GM19324 (cell line): ENCODE measurements at regions not wholly inside any gene's neighbourhood (a gene's known extent, or its start where the extent isn't known, plus 50 kb on each side); places are given as distances from the start of the nearest gene placed in this dataset.

Experiments used
- ATAC-seq: cut with Tn5 transposase; IDR thresholded peaks from one replicate; pipeline ENCODE4 v1.9.1; 2021; ENCODE audit warnings: mild to moderate bottlenecking, moderate library complexity; ENCODE audit not compliant: unreplicated experiment, low FRiP score

DNA sequence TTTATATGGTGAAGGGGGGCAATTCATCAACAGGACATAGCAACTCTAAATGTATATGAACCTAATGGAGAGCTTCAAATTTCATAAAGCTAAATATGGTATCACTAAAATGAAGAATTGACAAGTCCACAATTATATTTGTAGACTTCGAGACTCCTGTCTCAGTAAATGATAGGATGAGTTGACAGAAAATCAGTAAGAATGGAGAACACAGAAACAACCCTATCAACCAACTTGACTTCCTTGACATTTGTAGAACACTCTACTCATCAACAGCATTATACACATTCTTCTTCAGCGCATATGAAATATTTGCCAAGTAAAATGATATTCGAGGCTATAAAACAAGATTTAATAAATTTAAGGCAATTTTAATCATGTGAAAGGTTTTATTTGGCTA is 322.9 kb upstream of the MAF start:
- ATAC-seq = no peak

DNA sequence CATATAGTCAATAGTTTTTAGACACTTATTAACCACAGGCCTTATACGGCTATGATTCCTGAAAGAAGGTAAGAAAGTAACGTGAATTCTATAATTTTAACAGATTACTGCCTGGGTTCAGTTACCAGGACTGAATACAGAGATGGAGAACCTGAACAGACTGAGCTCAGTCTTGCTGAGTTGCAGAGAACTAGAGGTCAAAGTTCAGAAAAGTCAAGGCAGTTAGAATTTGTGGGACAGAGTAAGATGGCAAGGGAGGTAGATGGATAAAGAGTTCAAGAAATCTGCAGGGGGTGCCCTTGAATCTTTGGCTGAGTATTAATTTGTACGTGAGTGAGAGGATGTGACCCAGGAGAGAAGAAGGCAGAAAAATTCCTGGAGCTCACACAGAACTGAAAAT is 320.1 kb upstream of the MAF start:
- ATAC-seq = no peak

DNA sequence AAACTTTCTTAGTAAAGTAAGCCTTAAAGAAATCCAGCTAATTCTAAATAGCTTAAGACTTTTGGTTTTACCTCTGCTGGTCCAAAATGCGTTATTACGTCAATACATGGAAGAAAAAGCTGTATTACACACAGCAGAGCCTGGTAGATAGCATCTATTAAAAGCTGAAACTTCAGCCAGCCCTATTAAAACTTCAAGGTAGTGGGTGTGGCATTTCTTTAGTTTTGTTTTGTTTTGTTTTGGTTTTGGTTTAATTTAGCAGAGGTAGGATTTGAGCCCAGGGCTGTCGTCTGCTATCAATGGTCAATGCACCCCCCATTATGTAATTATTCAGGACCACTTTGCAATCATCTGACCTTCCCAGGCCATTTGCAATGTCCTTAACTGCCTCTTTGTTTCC is 318.4 kb upstream of the MAF start:
- ATAC-seq = no peak

DNA sequence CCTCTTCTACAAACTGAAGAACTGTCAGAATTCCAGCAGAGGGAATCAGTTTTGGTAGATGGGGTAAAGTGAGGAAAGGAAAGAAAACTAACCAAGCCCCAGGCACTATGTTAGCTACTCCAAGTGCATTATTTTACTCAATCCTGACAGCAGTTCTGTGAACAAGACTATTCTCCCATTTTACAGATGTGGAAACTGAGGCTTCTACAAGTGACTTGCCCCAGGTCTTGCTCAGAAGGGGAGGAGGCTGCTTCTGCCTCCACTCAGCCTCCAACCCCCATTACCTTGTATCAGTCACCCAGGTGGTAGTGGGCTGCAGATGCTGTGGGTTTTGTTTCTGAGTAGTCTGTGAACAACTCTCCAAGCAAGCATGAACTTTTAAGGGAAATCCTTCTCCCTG is 315.2 kb upstream of the MAF start:
- no peak for ATAC-seq

DNA sequence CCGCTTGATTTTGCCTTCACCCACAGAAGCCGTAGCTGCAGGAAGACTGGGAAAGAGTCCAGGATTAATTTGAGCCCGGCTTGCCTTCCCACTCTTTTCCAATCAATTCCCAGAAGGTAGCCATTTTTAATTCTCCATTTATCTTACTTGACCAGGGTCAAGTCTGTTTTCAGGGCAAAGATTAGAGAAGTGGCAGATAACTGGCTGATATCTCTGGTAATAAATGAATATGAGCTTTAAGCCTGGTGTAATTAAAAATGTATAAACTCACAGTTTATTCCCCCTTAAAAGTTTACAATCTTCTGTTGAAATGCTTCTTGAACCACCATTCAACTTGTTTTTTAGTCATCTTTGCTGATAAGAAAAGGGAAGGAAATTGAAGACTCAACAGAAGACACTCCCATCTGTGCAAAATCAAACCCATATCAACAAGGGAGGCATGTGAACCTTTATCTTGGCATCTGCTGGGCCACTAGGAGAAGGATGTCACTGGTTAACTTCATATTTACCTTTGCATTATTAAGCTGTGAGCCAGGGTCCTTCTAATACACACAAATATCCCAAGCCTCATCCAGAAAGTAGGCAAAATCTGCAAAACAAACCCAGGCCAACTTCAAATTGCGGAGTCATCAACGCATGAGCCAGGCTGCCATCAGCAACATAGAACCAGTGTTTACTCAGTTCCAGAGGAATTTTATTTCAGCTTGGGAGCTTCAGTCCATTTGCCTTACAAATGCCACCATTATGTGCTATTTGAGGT is 314.6 kb upstream of the MAF start:
- no peak for ATAC-seq

DNA sequence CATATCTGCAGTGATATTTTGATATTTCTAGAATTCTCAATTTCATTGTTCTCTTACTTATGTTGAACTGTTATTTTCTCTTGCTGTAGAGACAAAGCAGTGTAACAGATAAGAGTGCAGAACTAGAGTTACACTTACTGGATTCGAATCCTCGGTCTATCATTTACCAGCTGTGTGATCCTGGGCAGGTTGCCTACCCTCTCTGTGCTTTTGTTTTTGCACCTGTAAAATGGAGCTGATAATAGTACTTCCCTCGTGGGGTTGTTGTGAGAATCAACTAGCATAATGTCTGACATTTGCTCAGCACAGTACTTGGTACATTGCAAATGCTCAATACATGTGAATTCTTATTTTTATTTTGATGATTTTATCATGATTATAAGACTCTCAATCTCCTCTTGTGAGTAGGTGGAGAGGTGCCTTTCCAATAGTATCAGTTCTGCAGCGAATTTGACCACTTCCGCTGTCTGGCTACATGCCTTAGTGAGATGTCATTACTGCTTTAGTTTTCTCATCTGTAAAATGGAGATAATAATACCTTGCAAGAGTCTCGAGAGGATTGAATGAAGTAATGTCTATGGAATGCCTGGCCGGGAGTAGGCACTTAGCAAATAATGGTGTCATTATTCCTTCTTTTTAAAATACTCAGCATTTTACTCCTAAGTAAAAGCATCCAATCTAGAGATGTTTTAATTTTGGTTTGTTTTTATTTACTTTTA is 312.2 kb upstream of the MAF start:
- no peak for ATAC-seq

DNA sequence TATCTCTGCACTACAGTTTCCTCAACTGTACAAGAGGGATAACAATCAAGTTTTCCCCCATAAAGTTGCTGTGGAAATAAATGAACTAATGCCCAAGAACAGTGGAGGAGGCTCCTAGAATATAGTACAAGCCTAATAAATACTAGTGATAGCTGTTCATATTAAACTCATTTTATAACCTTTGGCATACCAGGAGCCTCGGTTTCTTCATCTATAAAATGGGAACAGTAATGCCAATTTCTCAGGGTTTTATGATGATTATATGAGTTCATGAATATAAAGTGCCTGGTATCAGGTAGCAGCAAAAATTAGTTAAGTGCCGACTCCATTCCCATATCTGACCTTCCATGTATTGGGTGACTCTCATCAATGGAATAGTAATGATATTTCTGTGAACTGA is 311.1 kb upstream of the MAF start:
- no peak for ATAC-seq

DNA sequence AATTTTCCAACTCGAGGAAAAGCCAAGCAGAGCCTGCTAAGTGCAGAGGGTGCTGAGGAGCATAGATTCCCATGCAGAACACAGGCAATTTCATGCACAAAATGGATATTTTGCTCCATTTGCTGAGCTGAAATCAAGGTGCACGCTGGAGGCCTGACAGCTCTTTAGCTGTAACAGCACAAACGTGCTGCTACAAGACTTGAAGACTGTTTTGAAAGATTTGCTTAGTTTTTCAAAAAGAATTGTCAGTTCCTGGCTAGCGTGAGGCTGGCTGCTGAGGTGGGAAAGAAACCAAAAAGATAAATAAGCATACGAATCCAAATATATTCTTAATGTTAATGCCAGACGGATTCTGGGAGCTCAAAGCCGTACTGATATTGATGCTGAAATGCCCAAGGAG is 309.0 kb upstream of the MAF start:
- no peak for ATAC-seq

DNA sequence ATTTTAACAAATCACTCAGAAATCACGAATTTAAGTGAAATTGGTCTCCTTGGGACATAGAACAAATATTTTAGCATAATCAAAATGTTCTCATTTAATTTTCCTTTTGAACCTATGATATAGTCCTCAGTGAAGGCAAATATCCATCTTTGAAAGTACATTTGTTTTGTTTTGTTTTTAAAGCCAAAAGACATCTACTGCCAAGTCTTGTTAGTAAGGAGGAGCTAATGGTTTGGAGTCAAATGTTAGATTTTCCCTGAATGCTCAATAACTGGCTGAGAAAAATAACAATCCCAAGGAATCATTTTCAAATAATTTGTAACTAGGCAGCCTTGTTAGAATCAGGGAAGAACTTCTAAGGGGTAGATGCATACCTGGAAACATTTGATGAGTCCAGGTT is 302.9 kb upstream of the MAF start:
- ATAC-seq = no peak

DNA sequence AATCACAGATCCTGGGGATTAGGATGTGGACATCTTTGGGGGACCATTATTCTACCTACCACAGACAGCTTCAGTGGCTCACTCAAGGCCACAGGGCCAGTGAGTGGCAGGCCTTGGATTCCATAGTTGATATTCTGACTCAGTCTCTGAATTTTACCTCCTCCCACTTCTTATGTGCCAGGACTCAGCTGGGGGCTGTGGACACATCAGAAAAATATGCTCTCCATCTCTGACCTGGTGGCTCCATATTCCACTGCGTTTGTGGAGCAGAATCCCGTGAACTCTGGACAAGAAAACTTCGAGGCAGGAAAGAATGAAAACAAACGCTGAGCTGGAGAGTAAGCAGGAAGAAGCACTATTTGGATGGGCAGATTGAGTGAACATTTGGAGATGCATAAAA is 301.8 kb upstream of the MAF start:
- no peak for ATAC-seq

DNA sequence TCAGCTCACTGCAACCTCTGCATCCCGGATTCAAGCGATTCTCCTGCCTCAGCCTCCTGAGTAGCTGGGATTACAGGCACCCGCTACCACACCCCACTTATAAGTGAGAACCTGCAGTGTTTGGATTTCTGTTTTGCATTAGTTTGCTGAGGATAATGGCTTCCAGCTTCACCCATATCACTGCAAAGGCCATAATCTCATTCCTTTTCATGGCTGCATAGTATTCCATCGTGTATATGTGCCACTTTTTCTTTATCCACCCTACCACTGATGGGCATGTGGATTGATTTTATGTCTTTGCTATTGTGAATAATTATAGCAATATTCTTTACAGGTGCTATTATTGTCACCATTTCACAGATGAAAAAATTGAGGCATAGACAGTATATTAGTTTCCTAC is 301.0 kb upstream of the MAF start:
- ATAC-seq = no peak

DNA sequence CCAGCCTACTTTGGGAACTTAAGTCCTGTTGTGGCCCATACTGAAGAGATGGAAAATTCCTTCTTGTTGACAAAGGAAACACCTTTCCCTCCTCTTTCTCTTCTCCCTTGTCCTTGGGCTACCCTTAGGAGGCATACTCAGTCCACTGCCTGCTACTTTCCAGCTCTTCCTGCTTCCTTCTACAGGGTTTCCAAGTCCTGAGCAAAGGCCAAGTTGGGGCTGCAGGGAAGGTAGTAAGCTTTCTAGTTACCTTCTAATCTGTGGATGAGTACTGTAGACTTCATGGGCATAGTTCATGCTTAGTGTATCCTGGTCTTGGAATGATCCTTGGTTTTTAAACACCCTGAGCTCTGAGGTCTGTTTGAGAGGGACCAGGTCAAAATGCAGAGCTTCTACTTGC is 299.2 kb upstream of the MAF start:
- ATAC-seq = no peak

DNA sequence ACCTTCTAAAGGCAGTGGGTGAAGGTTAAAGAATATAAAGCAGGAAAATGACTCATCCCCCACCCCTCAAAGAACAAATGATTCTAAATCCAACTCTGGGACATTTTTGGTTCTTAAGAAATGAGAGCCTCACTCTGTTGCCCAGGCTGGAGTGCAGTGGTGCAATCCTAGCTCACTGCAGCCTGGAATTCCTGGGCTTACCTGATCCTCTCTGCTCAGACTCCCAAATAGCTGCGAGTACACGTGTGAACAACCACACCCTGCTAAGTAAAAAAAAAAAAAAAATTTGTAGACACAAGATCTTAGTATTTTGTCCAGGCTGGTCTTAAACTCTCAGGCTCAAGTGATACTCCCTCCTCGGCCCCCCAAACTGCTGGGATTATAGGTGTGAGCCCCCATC is 298.8 kb upstream of the MAF start:
- ATAC-seq = no peak

DNA sequence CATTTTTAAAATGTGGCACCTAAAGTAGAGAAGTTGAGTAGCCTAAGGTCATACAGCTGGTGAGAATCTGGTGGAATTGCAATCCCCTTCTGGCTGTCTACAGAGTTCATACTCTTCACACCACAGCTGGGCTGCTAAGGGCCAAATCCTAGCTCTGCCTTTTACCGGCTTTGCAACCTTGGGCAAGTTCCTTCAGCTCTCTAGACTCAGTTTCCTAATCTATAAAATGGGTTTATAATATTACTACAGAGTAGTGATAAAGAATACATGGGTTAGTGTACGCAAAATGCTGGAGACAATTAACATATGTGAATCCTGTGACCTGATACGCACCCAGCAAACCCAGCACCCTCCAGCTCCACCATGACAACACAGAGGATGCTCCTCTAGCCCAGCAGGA is 298.2 kb upstream of the MAF start:
- ATAC-seq = no peak

DNA sequence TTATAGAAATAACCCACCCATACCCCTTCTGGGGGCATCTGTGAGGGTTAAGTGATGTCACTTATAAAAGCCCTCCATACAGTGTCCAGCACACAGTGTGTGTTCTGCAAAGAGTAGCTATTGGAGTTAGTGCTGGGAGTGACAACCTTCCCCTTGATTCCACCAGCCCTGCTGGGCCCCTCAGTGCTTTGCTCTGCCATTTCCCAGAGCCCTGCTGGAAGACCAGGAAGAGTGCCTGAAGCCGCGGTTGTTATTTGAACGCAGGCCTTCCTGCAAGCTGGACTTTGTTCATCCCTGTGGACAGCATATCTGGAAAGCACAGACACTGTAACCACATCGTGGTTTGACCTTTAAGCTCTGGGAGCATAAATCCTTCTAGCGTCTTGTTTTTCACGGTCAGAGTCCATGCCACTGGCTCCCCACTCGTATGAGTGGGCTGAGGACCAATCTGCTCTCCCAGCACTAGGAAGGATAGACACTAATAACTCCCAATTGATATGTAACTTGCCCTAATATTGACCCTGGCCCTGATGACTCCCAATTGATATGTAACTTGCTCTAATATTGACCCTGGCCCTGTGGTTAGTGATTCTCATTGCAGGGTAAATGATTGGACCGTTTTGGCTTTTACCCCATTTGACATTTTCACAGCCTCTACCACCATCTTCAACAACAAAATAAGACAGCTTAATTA is 297.1 kb upstream of the MAF start:
- ATAC-seq = no peak

DNA sequence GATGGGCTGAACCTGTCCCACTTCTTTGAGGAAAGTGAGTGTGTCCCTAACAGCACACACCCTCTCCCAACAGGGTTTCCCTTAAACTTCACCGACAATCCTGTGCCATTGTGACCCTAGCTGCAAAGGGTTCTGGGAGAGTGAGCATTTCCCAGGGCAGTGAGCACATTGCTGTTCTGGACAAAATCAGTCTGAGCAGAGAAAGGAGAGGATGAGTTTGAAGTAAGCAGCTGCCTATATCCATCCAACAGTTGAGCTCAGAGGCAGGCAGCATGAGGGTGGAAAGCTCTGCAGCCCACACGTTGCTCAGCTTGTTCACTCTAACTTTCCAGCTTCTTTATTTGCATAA is 296.5 kb upstream of the MAF start:
- ATAC-seq = no peak

DNA sequence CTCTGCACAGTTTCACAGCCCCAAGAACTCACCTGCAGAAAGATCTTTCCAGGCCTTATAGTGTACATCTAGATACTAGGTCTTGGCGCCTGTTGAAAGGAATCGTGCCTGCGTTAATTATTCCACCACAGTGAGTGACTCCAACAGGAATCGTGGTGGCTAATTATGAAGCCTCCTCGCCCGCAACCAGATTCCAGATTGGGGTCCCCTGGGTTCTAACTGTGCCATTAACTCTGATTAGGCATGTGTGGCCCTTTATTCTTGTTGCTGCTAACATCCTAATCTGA is 295.3 kb upstream of the MAF start:
- ATAC-seq = no peak

DNA sequence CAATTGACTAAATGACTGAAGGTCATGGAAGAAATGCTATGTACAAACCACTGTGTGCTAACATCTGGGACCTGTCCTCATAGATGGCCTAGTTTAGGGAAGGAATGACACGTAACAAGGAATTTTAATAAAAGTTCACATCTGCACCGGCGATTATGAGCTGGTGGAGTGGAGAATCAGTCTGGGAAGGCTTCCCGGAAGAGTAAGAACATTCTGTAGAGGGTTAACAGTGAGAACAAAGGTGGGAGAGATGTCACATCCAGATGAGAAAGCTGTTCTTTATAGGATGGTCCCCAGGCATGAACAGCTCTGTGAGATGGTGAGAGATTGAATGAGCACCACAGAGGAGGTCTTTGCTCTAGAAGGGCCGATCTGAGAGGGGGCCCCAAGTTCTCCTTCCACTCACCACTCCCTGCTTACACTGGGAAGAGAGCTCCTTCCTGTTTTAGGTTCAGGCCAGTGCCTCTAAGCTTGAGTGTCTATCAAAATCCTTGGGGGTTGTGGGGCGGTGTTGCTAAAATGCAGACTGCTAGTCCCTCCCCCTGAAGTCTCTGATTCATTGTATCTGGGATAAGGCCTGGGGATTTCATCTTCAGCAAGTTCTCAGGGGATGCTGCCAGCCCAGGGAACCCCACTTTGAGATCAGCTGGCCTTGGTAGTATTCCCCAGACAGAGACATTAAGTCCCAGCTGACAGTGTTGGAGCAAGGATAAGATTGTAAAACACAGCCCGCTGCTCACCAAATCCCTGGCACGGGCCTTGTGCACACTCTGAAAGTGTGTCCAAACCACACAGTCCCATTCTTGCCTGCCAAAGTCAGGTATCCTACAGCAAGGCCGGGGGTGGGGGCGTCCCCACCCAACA is 294.7 kb upstream of the MAF start:
- ATAC-seq = no peak

DNA sequence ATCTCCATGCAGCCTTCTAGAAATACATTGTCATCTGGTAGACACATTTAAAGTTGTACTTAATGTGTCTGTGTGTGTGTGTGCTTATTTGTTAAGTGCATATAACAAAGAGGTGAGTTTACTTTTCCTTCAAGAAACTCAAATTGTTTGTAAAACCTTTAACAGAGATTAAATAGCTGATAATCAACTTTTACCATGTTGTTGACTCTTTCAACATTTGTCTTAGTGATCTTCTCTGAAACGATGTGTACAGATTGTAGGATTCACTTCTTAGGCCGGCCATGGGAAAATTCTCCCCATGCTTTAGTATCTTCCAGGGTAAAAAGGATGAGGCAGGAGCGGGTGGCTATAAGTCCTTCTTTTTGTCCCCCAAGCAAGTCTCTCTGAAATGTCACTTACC is 292.9 kb upstream of the MAF start:
- no peak for ATAC-seq

DNA sequence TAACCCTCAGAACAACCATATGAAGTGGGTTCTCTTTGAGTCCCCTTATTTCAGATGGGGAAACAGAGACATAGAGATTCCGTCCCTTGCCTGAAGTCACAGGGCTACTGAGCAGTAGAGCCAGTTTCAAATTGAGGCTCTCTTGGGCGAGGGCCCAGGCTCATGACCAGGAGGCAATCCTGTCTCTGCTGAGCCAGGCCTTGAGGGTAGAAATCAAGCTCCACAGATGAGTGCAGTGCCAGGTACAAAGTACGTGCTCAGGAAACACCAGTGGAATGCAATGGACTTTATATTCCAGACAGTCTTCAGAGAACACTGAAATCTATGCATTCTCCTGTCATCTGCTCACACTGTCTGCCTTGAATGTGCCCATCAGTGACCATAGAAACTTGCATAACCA is 291.7 kb upstream of the MAF start:
- ATAC-seq = no peak

DNA sequence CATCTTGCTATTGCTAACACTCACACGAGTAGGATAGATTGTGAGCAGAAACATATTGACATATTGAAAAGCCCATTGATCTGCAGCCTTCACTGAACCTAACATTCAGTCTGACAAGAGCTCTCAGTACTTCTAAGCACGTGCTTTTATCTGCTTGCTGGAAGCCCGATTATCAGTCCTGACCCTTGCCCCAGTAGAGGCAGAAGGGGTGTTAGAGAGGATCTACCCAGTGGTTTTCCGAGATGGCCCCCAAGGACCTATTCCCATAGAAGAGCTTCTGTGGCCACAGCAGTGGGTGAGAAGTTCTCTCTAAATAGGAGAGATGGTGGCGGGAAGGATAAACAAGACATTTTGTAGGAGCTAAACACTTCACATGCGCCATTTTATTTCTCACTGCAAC is 290.9 kb upstream of the MAF start:
- ATAC-seq = no peak
